B cell (primary cell): ENCODE measurements at regions not wholly inside any gene's neighbourhood (a gene's known extent, or its start where the extent isn't known, plus 50 kb on each side); places are given as distances from the start of the nearest gene placed in this dataset.

Experiments used
- ATAC-seq: fragments of 200-7000 bp; cut with Tn5 transposase; one replicate; pipeline ENCODE4 v1.10.0; 2021; ENCODE audit warnings: low read depth, mild to moderate bottlenecking, moderate number of reproducible peaks, moderate library complexity
- CTCF ChIA-PET: fragments of 350-600 bp; sonication (Branson Sonifier 250); formaldehyde crosslinking; loops from one replicate; lab custom pipeline; 2021; ENCODE audit warnings: antibody characterized with exemption, inconsistent platforms; lab: Charles Lee
- POLR2A ChIA-PET: fragments of 350-600 bp; sonication (Branson Sonifier 250); formaldehyde crosslinking; loops from one replicate; lab custom pipeline; 2021; ENCODE audit warnings: antibody characterized with exemption; lab: Charles Lee
- DNase-seq: peaks from one replicate; pipeline ENCODE4 v3.0.0; 2013
- H2AFZ ChIP-seq: 2 replicates; pipeline ENCODE4 v1.6.1; 2012; ENCODE audit warnings: mild to moderate bottlenecking, low read depth, low read length; ENCODE audit not compliant: insufficient read depth, poor library complexity, severe bottlenecking
- H3K27ac ChIP-seq, 2 donors: 1 replicate in 1 of 2; 2 replicates in 1 of 2; pipeline ENCODE4 v1.5.1; 2012 to 2013; ENCODE audit warnings: low read length in 2 of 2, mild to moderate bottlenecking in 2 of 2, moderate library complexity in 1 of 2
- H3K27me3 ChIP-seq, 4 experiments: fragments of 200-600 bp in 1 of 4; sonication (generic) in 1 of 4; replicated peaks in 1 of 4; 1 replicate in 2 of 4; 2 replicates in 2 of 4; pipeline versions ENCODE4 v1.6.1 to v1.7.0; 2013 to 2016; ENCODE audit warnings: low read length in 3 of 4, mild to moderate bottlenecking in 2 of 4, mixed read lengths in 1 of 4, moderate library complexity in 1 of 4; ENCODE audit not compliant: insufficient read depth in 4 of 4, control insufficient read depth in 3 of 4; ENCODE audit errors: control extremely low read depth in 1 of 4
- H3K36me3 ChIP-seq, 2 experiments: replicated peaks in 1 of 2; 1 replicate in 1 of 2; 2 replicates in 1 of 2; pipeline versions ENCODE4 v1.6.1 to v1.7.1; 2013; ENCODE audit warnings: low read length in 1 of 2; ENCODE audit not compliant: insufficient read depth in 2 of 2, control insufficient read depth in 1 of 2; ENCODE audit errors: control extremely low read depth in 1 of 2, extremely low read depth in 1 of 2
- H3K4me1 ChIP-seq, 2 donors: fragments of 200-600 bp in 1 of 2; sonication (generic) in 1 of 2; 1 replicate in 1 of 2; 2 replicates in 1 of 2; pipeline versions ENCODE4 v1.5.1 to v1.6.1; 2013 to 2017; ENCODE audit warnings: low read length in 2 of 2; ENCODE audit not compliant: control insufficient read depth in 2 of 2, insufficient read depth in 2 of 2
- H3K4me2 ChIP-seq: replicated peaks from 2 replicates; pipeline ENCODE3; 2012; ENCODE audit warnings: mild to moderate bottlenecking, low read depth, low read length; ENCODE audit not compliant: poor library complexity, severe bottlenecking
- H3K4me3 ChIP-seq, 5 experiments: fragments of 200-600 bp in 1 of 5; sonication (generic) in 1 of 5; 1 replicate in 3 of 5; 2 replicates in 2 of 5; pipeline versions ENCODE4 v1.5.1 to v1.7.0; 2011 to 2016; ENCODE audit warnings: low read length in 4 of 5, mild to moderate bottlenecking in 4 of 5, low read depth in 2 of 5, control low read depth in 1 of 5, moderate library complexity in 1 of 5; ENCODE audit not compliant: insufficient read depth in 1 of 5; ENCODE audit errors: control extremely low read depth in 1 of 5, extremely low read depth in 1 of 5
- H3K79me2 ChIP-seq: fragments of 200-600 bp; sonication (generic); one replicate; pipeline ENCODE4 v1.6.0; 2016; ENCODE audit warnings: low read length; ENCODE audit not compliant: control insufficient read depth, insufficient read depth
- H3K9ac ChIP-seq: fragments of 200-600 bp; sonication (generic); 2 replicates; pipeline ENCODE4 v1.6.1; 2017; ENCODE audit warnings: mild to moderate bottlenecking, low read length, moderate library complexity
- H3K9me3 ChIP-seq, 3 donors: one replicate each; pipeline versions ENCODE4 v1.6.1 to v1.7.1; 2013; ENCODE audit warnings: low read length in 2 of 3; ENCODE audit not compliant: control insufficient read depth in 2 of 3, insufficient read depth in 1 of 3; ENCODE audit errors: control extremely low read depth in 1 of 3
- H4K20me1 ChIP-seq: 2 replicates; pipeline ENCODE4 v1.6.0; 2012; ENCODE audit warnings: mild to moderate bottlenecking, low read length; ENCODE audit not compliant: insufficient read depth, control insufficient read depth, poor library complexity, severe bottlenecking
- H3K27ac Mint-ChIP-seq: one replicate; pipeline ENCODE4 v1.8.0; 2021; ENCODE audit warnings: mixed read lengths
- H3K27me3 Mint-ChIP-seq: one replicate; pipeline ENCODE4 v1.8.0; 2021; ENCODE audit warnings: mixed read lengths
- H3K4me1 Mint-ChIP-seq: one replicate; pipeline ENCODE4 v1.8.0; 2021; ENCODE audit warnings: mixed read lengths
- H3K4me3 Mint-ChIP-seq: one replicate; pipeline ENCODE4 v1.8.0; 2021; ENCODE audit warnings: mixed read lengths
- H3K9me3 Mint-ChIP-seq: one replicate; pipeline ENCODE4 v1.8.0; 2022; ENCODE audit warnings: mixed read lengths; ENCODE audit not compliant: insufficient read depth
- EZH2 ChIP-seq: IDR thresholded peaks from 2 replicates; pipeline ENCODE4 v1.6.1; 2012; ENCODE audit warnings: borderline replicate concordance, low read depth, mild to moderate bottlenecking, moderate library complexity, low read length; ENCODE audit not compliant: insufficient read depth, poor library complexity, severe bottlenecking
- WGBS: methylation state at CpG from one replicate; pipeline ENCODE4 v1.1.5; 2013; ENCODE audit warnings: missing lambda C conversion rate; ENCODE audit not compliant: insufficient coverage; 5-methylcytosine and 5-hydroxymethylcytosine counted together
- intact Hi-C: fragments of 100-400 bp; cut with micrococcal nuclease; formaldehyde crosslinking; loops from one replicate; pipeline ENCODE4 v1.10.0; 2022
- TF ChIP-seq, protein P1 (sequence below): fragments of 200-600 bp; IDR thresholded peaks from one replicate; pipeline ENCODE4 v1.8.0; 2022; ENCODE audit warnings: antibody characterized with exemption, mild to moderate bottlenecking

DNA sequence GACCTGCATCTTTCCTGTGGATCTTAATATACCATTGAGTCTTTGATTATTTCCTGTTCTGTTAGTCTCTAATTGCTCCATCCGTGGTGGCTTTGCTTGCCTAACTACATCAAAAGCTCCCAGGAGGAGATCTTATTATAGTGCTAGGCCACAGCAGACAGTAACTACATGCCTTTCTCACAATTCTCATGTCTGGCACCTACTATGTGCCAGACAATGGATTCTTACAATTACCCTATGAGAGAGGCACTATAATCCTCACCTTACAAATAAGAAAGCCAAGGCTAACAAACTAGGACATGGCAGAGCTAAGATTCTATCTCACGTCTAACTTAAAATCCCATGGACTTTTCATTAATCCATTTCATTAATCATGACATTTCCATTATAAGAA lies 70.3 kb upstream of the TARS1 start:
- intact Hi-C loops: no loop called here
- Histone ChIP-seq H3K9ac (no peak overlapping the region), H4K20me1 (no peaks in the 10 kb centered on the region), H3K4me3 (no peak overlapping the region), H3K9me3 (no peaks in the 10 kb centered on the region), H3K36me3 (no peaks in the 10 kb centered on the region), H3K4me2 (no peak overlapping the region), H3K4me1 (no peaks in the 10 kb centered on the region), H3K79me2 (no peaks in the 10 kb centered on the region), H2AFZ (no peak overlapping the region), H3K27ac (no peak overlapping the region), H3K27me3 (no peaks in the 10 kb centered on the region)
- POLR2A ChIA-PET: no interaction called here
- no peak for ATAC-seq
- no peak for TF ChIP-seq EZH2
- TF ChIP-seq, protein P1, sequence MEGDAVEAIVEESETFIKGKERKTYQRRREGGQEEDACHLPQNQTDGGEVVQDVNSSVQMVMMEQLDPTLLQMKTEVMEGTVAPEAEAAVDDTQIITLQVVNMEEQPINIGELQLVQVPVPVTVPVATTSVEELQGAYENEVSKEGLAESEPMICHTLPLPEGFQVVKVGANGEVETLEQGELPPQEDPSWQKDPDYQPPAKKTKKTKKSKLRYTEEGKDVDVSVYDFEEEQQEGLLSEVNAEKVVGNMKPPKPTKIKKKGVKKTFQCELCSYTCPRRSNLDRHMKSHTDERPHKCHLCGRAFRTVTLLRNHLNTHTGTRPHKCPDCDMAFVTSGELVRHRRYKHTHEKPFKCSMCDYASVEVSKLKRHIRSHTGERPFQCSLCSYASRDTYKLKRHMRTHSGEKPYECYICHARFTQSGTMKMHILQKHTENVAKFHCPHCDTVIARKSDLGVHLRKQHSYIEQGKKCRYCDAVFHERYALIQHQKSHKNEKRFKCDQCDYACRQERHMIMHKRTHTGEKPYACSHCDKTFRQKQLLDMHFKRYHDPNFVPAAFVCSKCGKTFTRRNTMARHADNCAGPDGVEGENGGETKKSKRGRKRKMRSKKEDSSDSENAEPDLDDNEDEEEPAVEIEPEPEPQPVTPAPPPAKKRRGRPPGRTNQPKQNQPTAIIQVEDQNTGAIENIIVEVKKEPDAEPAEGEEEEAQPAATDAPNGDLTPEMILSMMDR: no peak
- Mint-ChIP-seq H3K27ac (no peak overlapping the region), H3K4me3 (no peak overlapping the region), H3K4me1 (peaks cover 3% of the 10 kb centered on the region), H3K27me3 (no peaks in the 10 kb centered on the region), H3K9me3 (peaks cover 4% of the 10 kb centered on the region)
- no peak for DNase-seq
- CTCF ChIA-PET: no interaction called here
- WGBS: 50% methylated on average over 2 of the region's 2 CpGs

DNA sequence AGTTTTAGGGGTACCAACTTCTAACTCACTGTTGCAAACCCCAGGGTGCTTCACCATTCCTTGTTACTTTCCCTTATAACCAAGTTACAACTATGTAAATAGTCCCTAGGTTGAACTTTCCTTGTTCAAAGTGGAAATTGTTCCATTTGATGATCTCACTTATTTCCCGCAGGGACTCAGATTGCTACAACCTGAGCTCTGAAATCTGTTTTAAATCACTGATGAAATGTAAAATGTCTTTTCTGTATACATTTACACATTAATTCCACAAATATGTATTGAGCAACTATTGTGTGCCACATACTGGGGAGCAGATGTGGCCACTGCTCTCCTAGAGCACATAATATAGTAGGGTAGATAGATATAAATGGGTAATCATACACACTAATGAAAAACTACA lies 69.1 kb upstream of the TARS1 start:
- Histone ChIP-seq H3K27ac (no peak overlapping the region), H3K4me1 (no peaks in the 10 kb centered on the region), H2AFZ (no peak overlapping the region), H3K79me2 (no peaks in the 10 kb centered on the region), H3K36me3 (no peaks in the 10 kb centered on the region), H3K4me2 (no peak overlapping the region), H3K9me3 (no peaks in the 10 kb centered on the region), H3K27me3 (no peaks in the 10 kb centered on the region), H3K9ac (no peak overlapping the region), H4K20me1 (no peaks in the 10 kb centered on the region), H3K4me3 (no peak overlapping the region)
- no CpG with 5 or more reads among the region's 1 CpG for WGBS
- ATAC-seq: no peak
- TF ChIP-seq, protein P1: no peak
- no peak for TF ChIP-seq EZH2
- Mint-ChIP-seq H3K27ac (no peak overlapping the region), H3K27me3 (no peaks in the 10 kb centered on the region), H3K4me3 (no peak overlapping the region), H3K4me1 (peaks cover 3% of the 10 kb centered on the region), H3K9me3 (peaks cover 4% of the 10 kb centered on the region)
- no peak for DNase-seq
- intact Hi-C loops: no loop called here
- ChIA-PET CTCF (no interaction called here), POLR2A (no interaction called here)
